ENCODE measurements at regions not wholly inside any gene's neighbourhood (a gene's known extent, or its start where the extent isn't known, plus 50 kb on each side); places are given as distances from the start of the nearest gene placed in this dataset.

DNA sequence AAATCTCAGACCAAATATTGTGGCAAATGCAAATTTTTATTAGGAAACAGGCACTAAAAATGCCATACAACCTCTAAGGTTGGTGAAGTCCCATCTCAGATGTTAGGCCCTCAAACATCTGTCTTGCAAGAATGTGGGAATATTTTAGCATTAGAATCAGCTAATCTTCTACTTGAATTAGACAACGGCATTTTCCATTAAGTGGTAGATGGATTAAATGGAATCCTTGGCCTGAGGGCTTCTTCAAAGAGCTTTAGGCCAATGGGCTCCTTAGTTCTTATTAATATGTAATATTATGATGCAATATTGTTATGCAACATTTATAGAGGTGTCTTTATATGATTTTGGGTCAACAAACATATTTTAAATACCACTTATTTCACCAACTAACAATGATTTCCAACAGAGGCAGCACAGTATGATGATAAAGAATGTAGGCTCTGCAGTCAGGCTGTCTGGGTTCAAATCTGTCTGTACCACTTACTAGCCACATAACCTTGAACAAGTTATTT, 122.9 kb upstream of the PLEKHA5 start:
- TF ChIP-seq, protein P1, sequence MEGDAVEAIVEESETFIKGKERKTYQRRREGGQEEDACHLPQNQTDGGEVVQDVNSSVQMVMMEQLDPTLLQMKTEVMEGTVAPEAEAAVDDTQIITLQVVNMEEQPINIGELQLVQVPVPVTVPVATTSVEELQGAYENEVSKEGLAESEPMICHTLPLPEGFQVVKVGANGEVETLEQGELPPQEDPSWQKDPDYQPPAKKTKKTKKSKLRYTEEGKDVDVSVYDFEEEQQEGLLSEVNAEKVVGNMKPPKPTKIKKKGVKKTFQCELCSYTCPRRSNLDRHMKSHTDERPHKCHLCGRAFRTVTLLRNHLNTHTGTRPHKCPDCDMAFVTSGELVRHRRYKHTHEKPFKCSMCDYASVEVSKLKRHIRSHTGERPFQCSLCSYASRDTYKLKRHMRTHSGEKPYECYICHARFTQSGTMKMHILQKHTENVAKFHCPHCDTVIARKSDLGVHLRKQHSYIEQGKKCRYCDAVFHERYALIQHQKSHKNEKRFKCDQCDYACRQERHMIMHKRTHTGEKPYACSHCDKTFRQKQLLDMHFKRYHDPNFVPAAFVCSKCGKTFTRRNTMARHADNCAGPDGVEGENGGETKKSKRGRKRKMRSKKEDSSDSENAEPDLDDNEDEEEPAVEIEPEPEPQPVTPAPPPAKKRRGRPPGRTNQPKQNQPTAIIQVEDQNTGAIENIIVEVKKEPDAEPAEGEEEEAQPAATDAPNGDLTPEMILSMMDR (IDR thresholded peaks at IDR 0.05; ENCODE audit: insufficient read depth, low read length, poor library complexity, severe bottlenecking), result no peak
- TF ChIP-seq EZH2phosphoT487 (conservative IDR thresholded peaks at IDR 0.05; ENCODE audit: low read length), result no peak

All from SU-DHL-6 (cell line).